HEK293T (cell line): ENCODE measurements at regions not wholly inside any gene's neighbourhood (a gene's known extent, or its start where the extent isn't known, plus 50 kb on each side); places are given as distances from the start of the nearest gene placed in this dataset.

Experiments
- CTCF ChIA-PET: fragments of 350-600 bp; formaldehyde crosslinking; extraction: SDS; loops from one replicate; lab custom pipeline; 2021; ENCODE audit warnings: antibody characterized with exemption, inconsistent platforms; lab: Yijun Ruan, JAX
- POLR2A ChIA-PET: fragments of 350-600 bp; formaldehyde crosslinking; extraction: SDS; loops from one replicate; lab custom pipeline; 2020; ENCODE audit warnings: antibody characterized with exemption, inconsistent platforms; lab: Yijun Ruan, JAX
- DNase-seq: peaks from one replicate; pipeline ENCODE4 v3.0.0; 2012; ENCODE audit warnings: mixed read lengths; ENCODE audit errors: extremely low spot score
- ARNT ChIP-seq: fragments of 450-650 bp; IDR thresholded peaks from 2 replicates; pipeline ENCODE4 v1.6.1; 2017; ENCODE audit warnings: mild to moderate bottlenecking
- BHLHE40 ChIP-seq: fragments of 450-650 bp; IDR thresholded peaks from 2 replicates; pipeline ENCODE4 v1.6.1; 2016; ENCODE audit warnings: mild to moderate bottlenecking, moderate library complexity, borderline replicate concordance
- CTBP1 ChIP-seq: fragments of 450-650 bp; IDR thresholded peaks from 2 replicates; pipeline ENCODE4 v1.6.1; 2016; ENCODE audit warnings: borderline replicate concordance
- ELF4 ChIP-seq: fragments of 450-650 bp; IDR thresholded peaks from 2 replicates; pipeline ENCODE4 v1.6.1; 2017; ENCODE audit warnings: antibody characterized with exemption
- FOXA1 ChIP-seq: fragments of 450-650 bp; IDR thresholded peaks from 2 replicates; pipeline ENCODE4 v1.6.1; 2016; ENCODE audit warnings: mild to moderate bottlenecking
- FOXK2 ChIP-seq: fragments of 450-650 bp; IDR thresholded peaks from 2 replicates; pipeline ENCODE4 v1.6.1; 2016; ENCODE audit warnings: mild to moderate bottlenecking
- FOXM1 ChIP-seq: fragments of 450-650 bp; IDR thresholded peaks from 2 replicates; pipeline ENCODE4 v1.6.1; 2017; ENCODE audit warnings: mild to moderate bottlenecking, borderline replicate concordance
- HDGF ChIP-seq: fragments of 450-650 bp; IDR thresholded peaks from 2 replicates; pipeline ENCODE4 v1.6.1; 2017; ENCODE audit warnings: antibody characterized with exemption, borderline replicate concordance
- L3MBTL2 ChIP-seq: fragments of 450-650 bp; conservative IDR thresholded peaks from 2 replicates; pipeline ENCODE4 v1.6.1; 2016; ENCODE audit warnings: mild to moderate bottlenecking
- LEF1 ChIP-seq: fragments of 450-650 bp; IDR thresholded peaks from 2 replicates; pipeline ENCODE4 v1.6.1; 2017; ENCODE audit warnings: mild to moderate bottlenecking, borderline replicate concordance
- NFRKB ChIP-seq: fragments of 450-650 bp; IDR thresholded peaks from 2 replicates; pipeline ENCODE4 v1.6.1; 2016; ENCODE audit warnings: mild to moderate bottlenecking, moderate library complexity
- SP1 ChIP-seq: fragments of 450-650 bp; IDR thresholded peaks from 2 replicates; pipeline ENCODE4 v1.6.1; 2017
- SUZ12 ChIP-seq: fragments of 450-650 bp; IDR thresholded peaks from 2 replicates; pipeline ENCODE4 v1.6.1; 2016; ENCODE audit warnings: mild to moderate bottlenecking
- TARDBP ChIP-seq: fragments of 450-650 bp; IDR thresholded peaks from 2 replicates; pipeline ENCODE4 v1.6.1; 2016
- ZNF384 ChIP-seq: fragments of 450-650 bp; IDR thresholded peaks from 2 replicates; pipeline ENCODE4 v1.6.1; 2016
- TF ChIP-seq, protein P1 (sequence below): fragments of 450-650 bp; IDR thresholded peaks from 2 replicates; pipeline ENCODE4 v1.6.1; 2016

DNA sequence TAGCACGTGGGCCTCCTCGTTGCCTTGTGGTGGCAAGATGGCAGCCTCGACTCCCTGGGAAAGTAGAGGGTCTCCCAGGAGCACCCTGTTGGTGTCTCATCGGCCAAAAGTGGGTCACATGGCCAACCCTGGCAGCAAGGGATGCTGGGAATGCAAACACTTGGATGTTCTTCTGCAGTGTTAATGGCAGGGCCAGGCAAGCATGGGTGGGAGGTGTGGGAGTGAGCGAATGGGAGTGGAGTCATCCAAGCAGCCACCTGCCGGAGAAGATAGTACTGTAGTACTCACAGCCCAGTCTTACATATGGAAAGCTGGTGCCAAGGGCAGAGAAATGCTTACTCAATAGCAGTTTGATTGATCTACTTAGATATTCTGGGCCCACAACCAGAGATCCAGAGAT is 122.2 kb downstream of the INHBB start:
- DNase-seq: no peak
- ChIA-PET CTCF (no interaction called here), POLR2A (no interaction called here)
- TF ChIP-seq SP1 (no peak), CTBP1 (no peak), FOXA1 (no peak), SUZ12 (no peak), FOXK2 (no peak), LEF1 (no peak), HDGF (no peak), TARDBP (no peak), L3MBTL2 (no peak), NFRKB (no peak), BHLHE40 (no peak)
- TF ChIP-seq, protein P1, sequence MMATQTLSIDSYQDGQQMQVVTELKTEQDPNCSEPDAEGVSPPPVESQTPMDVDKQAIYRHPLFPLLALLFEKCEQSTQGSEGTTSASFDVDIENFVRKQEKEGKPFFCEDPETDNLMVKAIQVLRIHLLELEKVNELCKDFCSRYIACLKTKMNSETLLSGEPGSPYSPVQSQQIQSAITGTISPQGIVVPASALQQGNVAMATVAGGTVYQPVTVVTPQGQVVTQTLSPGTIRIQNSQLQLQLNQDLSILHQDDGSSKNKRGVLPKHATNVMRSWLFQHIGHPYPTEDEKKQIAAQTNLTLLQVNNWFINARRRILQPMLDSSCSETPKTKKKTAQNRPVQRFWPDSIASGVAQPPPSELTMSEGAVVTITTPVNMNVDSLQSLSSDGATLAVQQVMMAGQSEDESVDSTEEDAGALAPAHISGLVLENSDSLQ: no peak

DNA sequence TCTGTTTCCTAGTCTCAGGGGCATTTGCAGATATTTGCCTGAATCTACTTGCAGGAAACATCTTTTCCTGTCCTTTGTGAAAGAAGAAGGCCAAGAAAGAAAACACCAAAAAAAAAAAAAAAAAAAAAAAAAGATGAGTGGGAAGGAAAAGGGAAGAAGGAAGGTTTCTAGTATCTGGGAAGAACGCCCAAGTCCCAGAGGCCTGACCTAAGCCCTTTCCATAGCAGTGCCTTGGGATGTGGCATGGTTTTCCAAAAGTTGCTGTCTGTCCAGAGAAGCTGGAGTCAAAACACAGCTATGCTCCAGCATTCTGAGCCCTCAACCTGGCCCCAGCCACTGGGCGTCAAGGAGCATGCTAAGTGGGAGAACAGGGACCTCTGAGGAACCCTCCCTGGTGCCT is 123.5 kb downstream of the INHBB start:
- ChIA-PET CTCF (no interaction called here), POLR2A (no interaction called here)
- DNase-seq: no peak

DNA sequence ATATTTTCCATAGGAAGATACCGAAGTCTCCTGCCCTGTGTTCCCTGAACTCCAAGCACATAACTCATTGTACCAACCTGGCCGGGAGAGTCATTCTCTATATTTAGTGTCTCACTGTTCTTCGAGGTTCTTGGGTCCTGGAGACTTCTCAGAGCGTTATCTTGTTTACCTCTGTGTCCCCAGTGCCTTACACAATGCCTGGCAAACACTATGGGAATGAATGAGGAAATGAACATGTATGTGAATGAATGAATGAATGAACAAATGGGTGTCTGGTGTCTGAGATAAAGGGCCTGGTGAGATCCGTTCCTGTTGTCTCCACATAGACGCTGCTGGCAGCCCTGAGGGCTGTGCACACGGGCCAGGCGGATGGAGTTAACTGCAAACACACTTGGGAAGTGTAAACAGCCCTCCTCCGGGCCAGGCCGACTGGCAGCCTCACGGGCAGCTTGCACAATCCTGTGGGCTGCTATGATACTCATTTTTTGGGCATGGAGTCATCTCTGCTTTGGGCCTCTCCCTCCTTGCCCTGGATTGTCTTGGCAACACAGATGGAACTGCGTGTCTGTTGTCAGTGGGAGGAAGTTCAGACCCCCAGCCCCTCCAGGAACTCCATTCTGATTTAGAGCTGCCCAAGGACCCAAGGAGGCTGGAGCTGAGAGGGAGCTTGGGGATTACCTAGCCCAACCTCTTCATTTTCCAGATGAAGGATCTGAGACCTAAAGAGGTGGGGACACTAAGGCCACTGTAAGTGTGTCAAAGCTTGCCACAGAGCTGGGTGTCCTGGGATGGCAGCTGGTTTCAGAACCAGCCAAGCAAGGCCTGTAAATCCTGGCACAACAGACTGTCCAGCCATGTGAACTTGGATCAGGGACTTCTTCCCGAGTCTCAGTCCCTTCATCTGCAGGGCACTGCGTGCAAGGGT is 124.4 kb downstream of the INHBB start:
- no peak for TF ChIP-seq NFRKB
- no peak for TF ChIP-seq BHLHE40
- no peak for TF ChIP-seq SUZ12
- TF ChIP-seq, protein P1: no peak
- TF ChIP-seq ZNF384: no peak
- TF ChIP-seq TARDBP: no peak
- no peak for TF ChIP-seq SP1
- TF ChIP-seq L3MBTL2: no peak
- no peak for TF ChIP-seq ARNT
- TF ChIP-seq HDGF: no peak
- TF ChIP-seq CTBP1: no peak
- no peak for TF ChIP-seq FOXK2
- TF ChIP-seq LEF1: no peak
- TF ChIP-seq FOXM1: no peak
- no peak for TF ChIP-seq FOXA1
- ChIA-PET CTCF (no interaction called here), POLR2A (no interaction called here)
- no peak for DNase-seq

More for the DNA sequence above, 123.5 kb downstream of the INHBB start:
- TF ChIP-seq FOXK2: no peak
- TF ChIP-seq ARNT: no peak
- no peak for TF ChIP-seq CTBP1
- no peak for TF ChIP-seq NFRKB
- no peak for TF ChIP-seq ZNF384
- TF ChIP-seq FOXM1: no peak
- TF ChIP-seq ELF4: no peak
- no peak for TF ChIP-seq FOXA1
- no peak for TF ChIP-seq HDGF
- no peak for TF ChIP-seq SP1
- no peak for TF ChIP-seq LEF1
- no peak for TF ChIP-seq BHLHE40
- TF ChIP-seq L3MBTL2: no peak
- TF ChIP-seq SUZ12: no peak

DNA sequence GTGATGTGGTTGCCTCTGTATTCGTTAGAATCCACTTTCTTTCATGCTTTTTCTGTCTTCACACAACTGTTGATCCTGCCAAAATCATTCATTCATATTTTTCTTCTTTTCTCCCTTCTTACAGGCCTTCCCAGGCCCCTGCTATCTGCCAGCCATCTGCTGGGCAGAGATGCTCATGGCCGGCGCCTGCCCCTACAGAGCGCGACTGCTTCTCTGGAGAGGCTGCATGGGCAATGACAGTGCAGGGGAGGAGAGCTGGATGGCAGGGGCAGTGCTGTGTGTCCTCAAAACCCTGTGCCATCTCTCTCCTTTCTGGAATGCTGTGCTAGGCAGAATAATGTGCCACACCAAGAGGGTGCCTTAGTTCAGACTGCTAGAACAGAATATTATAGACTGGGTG is 125.2 kb downstream of the INHBB start:
- ChIA-PET CTCF (no interaction called here), POLR2A (no interaction called here)
- no peak for DNase-seq
- TF ChIP-seq TARDBP (no peak), SP1 (no peak), NFRKB (no peak), LEF1 (no peak), FOXM1 (no peak), ZNF384 (no peak), SUZ12 (no peak), ARNT (no peak), CTBP1 (no peak), BHLHE40 (no peak), FOXA1 (no peak), ELF4 (no peak), FOXK2 (no peak), L3MBTL2 (no peak), HDGF (no peak)
- TF ChIP-seq, protein P1: no peak

DNA sequence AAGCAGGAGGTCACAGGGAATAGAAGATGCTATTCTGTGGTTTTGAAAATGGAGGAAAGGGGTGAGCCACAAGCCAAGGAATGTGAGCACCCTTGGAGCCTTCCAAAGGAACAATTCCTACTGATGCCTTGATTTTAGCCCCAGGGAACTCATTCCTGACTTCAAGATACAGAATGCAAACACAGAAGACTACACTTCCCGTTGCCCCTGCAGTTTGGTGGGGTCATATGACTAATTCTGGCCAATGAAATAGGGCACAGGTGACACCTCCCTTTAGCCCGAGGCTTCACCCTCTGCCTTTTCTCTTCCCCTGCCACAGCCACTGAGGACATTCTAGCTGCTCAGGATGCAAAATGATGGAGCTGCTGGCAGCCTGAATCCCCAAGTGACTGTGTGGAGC is 126.1 kb downstream of the INHBB start:
- TF ChIP-seq FOXA1 (no peak), ZNF384 (no peak), ELF4 (no peak), ARNT (no peak), NFRKB (no peak), L3MBTL2 (no peak), SP1 (no peak), HDGF (no peak), BHLHE40 (no peak), LEF1 (no peak), SUZ12 (no peak), FOXM1 (no peak), FOXK2 (no peak)
- no peak for DNase-seq
- POLR2A ChIA-PET: no interaction called here
- CTCF ChIA-PET: no interaction called here
